A549 (cell line): ENCODE measurements at regions not wholly inside any gene's neighbourhood (a gene's known extent, or its start where the extent isn't known, plus 50 kb on each side); places are given as distances from the start of the nearest gene placed in this dataset.
A peak's percentile ranks its signal among the peaks of the same experiment; 100 is the strongest.

Experiments used
- ATAC-seq, 2 experiments: fragments of 200-7000 bp in 1 of 2; fragments of >200 bp in 1 of 2; cut with Nextera tagmentation in 1 of 2; cut with Tn5 transposase in 1 of 2; 3 replicates each; pipeline versions ENCODE4 v1.8.0 to v1.9.1; 2018 to 2020; ENCODE audit warnings: mild to moderate bottlenecking in 1 of 2, moderate library complexity in 1 of 2
- CTCF ChIA-PET: fragments of 300-600 bp; sonication (Branson Sonifier 250); formaldehyde crosslinking; extraction: SDS; loops from one replicate; lab custom pipeline; 2021; ENCODE audit warnings: antibody characterized with exemption, inconsistent platforms; lab: Yijun Ruan, JAX
- POLR2A ChIA-PET: fragments of 350-600 bp; formaldehyde crosslinking; extraction: SDS; loops from one replicate; lab custom pipeline; 2021; ENCODE audit warnings: antibody characterized with exemption, inconsistent platforms; lab: Yijun Ruan, JAX
- DNase-seq, 2 experiments: peaks; one replicate each; pipeline versions ENCODE4 v3.0.0 to v3.0.0-alpha.2; 2011 to 2016; ENCODE audit warnings: low read depth in 1 of 2, low spot score in 1 of 2
- FAIRE-seq: peaks from 2 replicates; lab custom pipeline; 2011; peaks lifted over from hg19 to GRCh38; lab: Jason Lieb, UNC
- H3K27ac ChIP-seq, 2 experiments: fragments of >200 bp; sonication (Bioruptor Twin); formaldehyde crosslinking; 3 replicates each; pipeline ENCODE4 v1.5.1; 2016 to 2017
- H3K4me1 ChIP-seq: fragments of >200 bp; sonication (Bioruptor Twin); formaldehyde crosslinking; 3 replicates; pipeline ENCODE4 v1.6.1; 2016
- H3K4me2 ChIP-seq: fragments of >200 bp; sonication (Bioruptor Twin); formaldehyde crosslinking; 3 replicates; pipeline ENCODE4 v1.6.1; 2016
- H3K4me3 ChIP-seq: fragments of >200 bp; sonication (Bioruptor Twin); formaldehyde crosslinking; 3 replicates; pipeline ENCODE4 v1.5.1; 2016
- H3K9me3 ChIP-seq: fragments of >200 bp; sonication (Bioruptor Twin); formaldehyde crosslinking; 3 replicates; pipeline ENCODE4 v1.6.1; 2016
- ATOH8 ChIP-seq: fragments of 250-450 bp; sonication (Bioruptor Pico); IDR thresholded peaks from 2 replicates; pipeline ENCODE4 v1.5.0; 2020; ENCODE audit warnings: low read depth, mild to moderate bottlenecking, moderate library complexity
- BCL3 ChIP-seq: fragments of >200 bp; sonication (Bioruptor Twin); formaldehyde crosslinking; IDR thresholded peaks from 3 replicates; pipeline ENCODE4 v1.6.1; 2016
- CBX2 ChIP-seq: fragments of 200-600 bp; sonication (generic); IDR thresholded peaks from 2 replicates; pipeline ENCODE4 v1.6.1; 2016; ENCODE audit warnings: low read depth, mild to moderate bottlenecking, borderline replicate concordance
- CEBPB ChIP-seq, 2 experiments: fragments of >200 bp in 1 of 2; sonication (Bioruptor Twin) in 1 of 2; formaldehyde crosslinking in 1 of 2; IDR thresholded peaks; 2 replicates each; pipeline ENCODE4 v1.6.1; 2012 to 2016
- CTCF ChIP-seq: fragments of >200 bp; sonication (Bioruptor Twin); formaldehyde crosslinking; IDR thresholded peaks from 3 replicates; pipeline ENCODE4 v1.5.1; 2016
- E2F6 ChIP-seq: IDR thresholded peaks from 2 replicates; pipeline ENCODE4 v1.6.1; 2012; ENCODE audit warnings: low read depth, borderline replicate concordance
- EHMT2 ChIP-seq: fragments of 200-600 bp; sonication (generic); IDR thresholded peaks from 2 replicates; pipeline ENCODE4 v1.6.1; 2016; ENCODE audit warnings: antibody characterized with exemption, low read depth, mild to moderate bottlenecking, moderate library complexity
- HES2 ChIP-seq: fragments of >200 bp; sonication (Bioruptor Twin); formaldehyde crosslinking; IDR thresholded peaks from 2 replicates; pipeline ENCODE4 v1.6.1; 2016
- HOXA7 ChIP-seq: fragments of 250-450 bp; sonication (Bioruptor Pico); IDR thresholded peaks from 2 replicates; pipeline ENCODE4 v1.5.0; 2020; ENCODE audit warnings: mild to moderate bottlenecking, moderate library complexity
- HOXB5 ChIP-seq: fragments of 250-450 bp; sonication (Bioruptor Pico); IDR thresholded peaks from 2 replicates; pipeline ENCODE4 v1.5.0; 2020; ENCODE audit warnings: mild to moderate bottlenecking, moderate library complexity
- MAX ChIP-seq: IDR thresholded peaks from 2 replicates; pipeline ENCODE4 v1.6.1; 2012
- MAZ ChIP-seq: fragments of 150-350 bp; IDR thresholded peaks from 2 replicates; pipeline ENCODE4 v1.6.1; 2014; ENCODE audit warnings: antibody characterized with exemption, low read depth, low read length, borderline replicate concordance
- MYC ChIP-seq: IDR thresholded peaks from 2 replicates; pipeline ENCODE4 v1.6.1; 2012; ENCODE audit warnings: mild to moderate bottlenecking, inconsistent platforms, low read length, improper control_type of control experiment, borderline replicate concordance
- NR3C1 ChIP-seq: fragments of >200 bp; sonication (Bioruptor Twin); formaldehyde crosslinking; IDR thresholded peaks from 3 replicates; pipeline ENCODE4 v1.6.1; 2017
- POLR2AphosphoS2 ChIP-seq: conservative IDR thresholded peaks from 2 replicates; pipeline ENCODE4 v1.6.1; 2012; ENCODE audit warnings: low read length, improper control_type of control experiment, inconsistent platforms
- RARB ChIP-seq: fragments of 250-450 bp; sonication (Bioruptor Pico); IDR thresholded peaks from 2 replicates; pipeline ENCODE4 v1.8.0; 2021; ENCODE audit warnings: mild to moderate bottlenecking, moderate library complexity
- REST ChIP-seq: fragments of 200-600 bp; sonication (generic); IDR thresholded peaks from 2 replicates; pipeline ENCODE4 v1.6.1; 2016; ENCODE audit warnings: antibody characterized with exemption, mild to moderate bottlenecking, moderate library complexity
- SMC3 ChIP-seq: fragments of >200 bp; sonication (Bioruptor Twin); formaldehyde crosslinking; IDR thresholded peaks from 3 replicates; pipeline ENCODE4 v1.6.1; 2018; ENCODE audit warnings: inconsistent platforms
- TFCP2L1 ChIP-seq: fragments of 250-450 bp; sonication (Bioruptor Pico); IDR thresholded peaks from 2 replicates; pipeline ENCODE4 v1.5.0; 2021; ENCODE audit warnings: mild to moderate bottlenecking
- ZSCAN20 ChIP-seq: fragments of 250-450 bp; sonication (Bioruptor Pico); IDR thresholded peaks from 2 replicates; pipeline ENCODE4 v1.8.0; 2022; ENCODE audit warnings: mild to moderate bottlenecking, moderate library complexity
- WGBS: methylation state at CpG from one replicate; pipeline ENCODE4 v1.1.6; 2017; ENCODE audit errors: missing lambda C conversion rate; 5-methylcytosine and 5-hydroxymethylcytosine counted together

GRCh38 chr7:67590649-67591048, 594.0 kb downstream of the TYW1 start:
- POLR2A ChIA-PET: no interaction called here
- Histone ChIP-seq H3K4me1 (no peaks in the 10 kb centered on the region), H3K4me3 (no peak overlapping the region), H3K27ac (no peak overlapping the region), H3K4me2 (no peak overlapping the region), H3K9me3 (peaks cover 6% of the 10 kb centered on the region; the same call in 1 of the 3 replicates)
- TF ChIP-seq CBX2: no peak
- WGBS: 42% methylated on average over 3 of the region's 3 CpGs
- ATAC-seq (no peak), DNase-seq (no peak), FAIRE-seq (no peak)
- CTCF ChIA-PET: no interaction called here

GRCh38 chr7:67593794-67594193, 597.2 kb downstream of the TYW1 start:
- POLR2A ChIA-PET: no interaction called here
- no peak for FAIRE-seq

GRCh38 chr7:67595431-67596180, 599.0 kb downstream of the TYW1 start:
- ATAC-seq (no peak), FAIRE-seq (no peak), DNase-seq (no peak)
- no peak overlapping the region for H3K27ac ChIP-seq
- H3K4me1 ChIP-seq: no peaks in the 10 kb centered on the region
- WGBS: 15% methylated on average over 15 of the region's 15 CpGs
- POLR2A ChIA-PET: no interaction called here
- CTCF ChIA-PET: no interaction called here
- H3K9me3 ChIP-seq: 0 out of 3 replicates have a peak, but pooled peaks cover 2% of the 10 kb centered on the region
- no peak overlapping the region for H3K4me2 ChIP-seq
- no peak overlapping the region for H3K4me3 ChIP-seq
- no peak for TF ChIP-seq ZSCAN20 (CRISPR knock-in tag)
- no peak for TF ChIP-seq RARB (CRISPR knock-in tag)
- TF ChIP-seq HES2: no peak
- no peak for TF ChIP-seq NR3C1
- no peak for TF ChIP-seq MAZ
- TF ChIP-seq BCL3: no peak
- TF ChIP-seq HOXB5: no peak
- TF ChIP-seq HOXA7 (CRISPR knock-in tag): no peak
- no peak for TF ChIP-seq CTCF
- TF ChIP-seq TFCP2L1 (CRISPR knock-in tag): no peak

More at GRCh38 chr7:67593794-67594193, 597.2 kb downstream of the TYW1 start:
- CTCF ChIA-PET: no interaction called here
- Histone ChIP-seq H3K4me1 (no peaks in the 10 kb centered on the region), H3K9me3 (peaks cover 2% of the 10 kb centered on the region; the same call in 1 of the 3 replicates), H3K4me3 (no peak overlapping the region), H3K4me2 (no peak overlapping the region), H3K27ac (no peak overlapping the region)
- no peak for DNase-seq
- peak in 1 of 2 experiments; percentile 64; a peak in 2 of 6 replicates for ATAC-seq
- WGBS: 0% methylated on average over 6 of the region's 6 CpGs
- TF ChIP-seq CEBPB (IDR thresholded peaks at IDR 0.05): no peak
- no peak for TF ChIP-seq REST
- TF ChIP-seq E2F6: no peak
- TF ChIP-seq POLR2AphosphoS2: no peak
- TF ChIP-seq EHMT2: no peak
- no peak for TF ChIP-seq SMC3
- no peak for TF ChIP-seq MYC
- TF ChIP-seq MAX: no peak
- TF ChIP-seq ATOH8 (CRISPR knock-in tag): no peak
